Parathyroid adenoma (tissue), 2 donors: ENCODE measurements at regions not wholly inside any gene's neighbourhood (a gene's known extent, or its start where the extent isn't known, plus 50 kb on each side); places are given as distances from the start of the nearest gene placed in this dataset.

Source experiments
- H2AFZ ChIP-seq: fragments of 300-600 bp; sonication (generic); one replicate; pipeline ENCODE4 v1.7.0; 2017; ENCODE audit warnings: antibody characterized with exemption, mild to moderate bottlenecking
- H3K27ac ChIP-seq: fragments of 300-600 bp; sonication (generic); one replicate; pipeline ENCODE4 v1.7.0; 2017
- H3K27me3 ChIP-seq: fragments of 300-600 bp; sonication (generic); one replicate; pipeline ENCODE4 v1.7.0; 2017; ENCODE audit warnings: low read length; ENCODE audit not compliant: control insufficient read depth, insufficient read depth
- H3K36me3 ChIP-seq: fragments of 300-600 bp; sonication (generic); one replicate; pipeline ENCODE4 v1.7.0; 2017; ENCODE audit warnings: low read length; ENCODE audit not compliant: control insufficient read depth, insufficient read depth
- H3K4me1 ChIP-seq: fragments of 300-600 bp; sonication (generic); one replicate; pipeline ENCODE4 v1.7.0; 2017; ENCODE audit warnings: control low read depth
- H3K4me2 ChIP-seq: fragments of 300-600 bp; sonication (generic); one replicate; pipeline ENCODE4 v1.7.0; 2017; ENCODE audit warnings: low read length
- H3K4me3 ChIP-seq: fragments of 300-600 bp; sonication (generic); one replicate; pipeline ENCODE4 v1.7.0; 2017; ENCODE audit warnings: low read depth, low read length
- H3K79me2 ChIP-seq: fragments of 300-600 bp; sonication (generic); one replicate; pipeline ENCODE4 v1.7.0; 2017; ENCODE audit warnings: control low read depth
- H3K9ac ChIP-seq: fragments of 300-600 bp; sonication (generic); one replicate; pipeline ENCODE4 v1.7.0; 2017; ENCODE audit warnings: mild to moderate bottlenecking
- H3K9me3 ChIP-seq: fragments of 300-600 bp; sonication (generic); one replicate; pipeline ENCODE4 v1.7.0; 2017; ENCODE audit warnings: low read length; ENCODE audit not compliant: control insufficient read depth
- CTCF ChIP-seq: fragments of 300-600 bp; sonication (generic); IDR thresholded peaks from one replicate; pipeline ENCODE4 v1.7.0; 2017; ENCODE audit warnings: antibody characterized with exemption, mild to moderate bottlenecking
- donor health status: primary hyperparathyroidism.

- H3K36me3 ChIP-seq = no peaks in the 10 kb centered on the region
Measured at GRCh38 chr2:63668000-63668399, 79.2 kb downstream of the MDH1 start.

GRCh38 chr2:63668466-63668865 lies 79.7 kb downstream of the MDH1 start:
- Histone ChIP-seq H2AFZ (no peak overlapping the region), H3K9me3 (no peaks in the 10 kb centered on the region), H3K36me3 (no peaks in the 10 kb centered on the region), H3K27ac (no peak overlapping the region), H3K4me3 (no peak overlapping the region), H3K4me1 (no peaks in the 10 kb centered on the region), H3K4me2 (no peak overlapping the region), H3K9ac (no peak overlapping the region), H3K79me2 (no peaks in the 10 kb centered on the region), H3K27me3 (no peaks in the 10 kb centered on the region)
- TF ChIP-seq CTCF = no peak

More at GRCh38 chr2:63668000-63668399, 79.2 kb downstream of the MDH1 start:
- H3K27me3 ChIP-seq = no peaks in the 10 kb centered on the region
- no peak overlapping the region for H3K4me2 ChIP-seq
- no peaks in the 10 kb centered on the region for H3K79me2 ChIP-seq
- H3K9me3 ChIP-seq = no peaks in the 10 kb centered on the region
- H3K27ac ChIP-seq = no peak overlapping the region
- no peak overlapping the region for H3K4me3 ChIP-seq
- H3K4me1 ChIP-seq = no peaks in the 10 kb centered on the region
- no peak overlapping the region for H2AFZ ChIP-seq
- no peak for TF ChIP-seq CTCF
- H3K9ac ChIP-seq = no peak overlapping the region

GRCh38 chr2:63669596-63669995 lies 80.8 kb downstream of the MDH1 start:
- H3K36me3 ChIP-seq = no peaks in the 10 kb centered on the region
- no peaks in the 10 kb centered on the region for H3K4me1 ChIP-seq
- no peak overlapping the region for H3K9ac ChIP-seq
- H3K27ac ChIP-seq = no peak overlapping the region
- H3K27me3 ChIP-seq = no peaks in the 10 kb centered on the region
- no peaks in the 10 kb centered on the region for H3K9me3 ChIP-seq
- no peak overlapping the region for H2AFZ ChIP-seq
- no peak for TF ChIP-seq CTCF
- no peak overlapping the region for H3K4me2 ChIP-seq
- no peaks in the 10 kb centered on the region for H3K79me2 ChIP-seq
- H3K4me3 ChIP-seq = no peak overlapping the region

- H3K9me3 ChIP-seq = no peaks in the 10 kb centered on the region
- no peaks in the 10 kb centered on the region for H3K27me3 ChIP-seq
- no peak overlapping the region for H2AFZ ChIP-seq
- no peak overlapping the region for H3K4me2 ChIP-seq
- no peak for TF ChIP-seq CTCF
- no peaks in the 10 kb centered on the region for H3K79me2 ChIP-seq
- no peaks in the 10 kb centered on the region for H3K4me1 ChIP-seq
- no peak overlapping the region for H3K27ac ChIP-seq
- H3K9ac ChIP-seq = no peak overlapping the region
- H3K4me3 ChIP-seq = no peak overlapping the region
- H3K36me3 ChIP-seq = no peaks in the 10 kb centered on the region
Measured at GRCh38 chr2:63673865-63674533, 85.2 kb downstream of the MDH1 start.

GRCh38 chr2:63675026-63675425 lies 86.3 kb downstream of the MDH1 start:
- H3K9ac ChIP-seq = no peak overlapping the region
- TF ChIP-seq CTCF = no peak
- no peaks in the 10 kb centered on the region for H3K36me3 ChIP-seq

More at GRCh38 chr2:63675026-63675425, 86.3 kb downstream of the MDH1 start:
- Histone ChIP-seq H3K4me2 (no peak overlapping the region), H3K79me2 (no peaks in the 10 kb centered on the region), H3K27me3 (no peaks in the 10 kb centered on the region), H3K27ac (no peak overlapping the region), H2AFZ (no peak overlapping the region), H3K4me3 (no peak overlapping the region), H3K9me3 (no peaks in the 10 kb centered on the region), H3K4me1 (no peaks in the 10 kb centered on the region)
